Activated CD8-positive, alpha-beta T cell treated with anti-CD3 and anti-CD28 coated beads for 36 hours (primary cell): ENCODE measurements at regions not wholly inside any gene's neighbourhood (a gene's known extent, or its start where the extent isn't known, plus 50 kb on each side); places are given as distances from the start of the nearest gene placed in this dataset.
"Not testable (repeated sequence)": the region's sequence is repeated elsewhere in the genome, so short reads cannot be mapped to it uniquely, and the experiment has no call there.

Experiments
- ATAC-seq: fragments of 200-7000 bp; cut with Tn5 transposase; one replicate; pipeline ENCODE4 v1.10.0; 2021; ENCODE audit warnings: mild to moderate bottlenecking, moderate library complexity
- CTCF ChIA-PET: fragments of 350-600 bp; sonication (Branson Sonifier 250); formaldehyde crosslinking; loops from one replicate; lab custom pipeline; 2021; ENCODE audit warnings: antibody characterized with exemption; lab: Charles Lee
- POLR2A ChIA-PET: fragments of 350-600 bp; sonication (Branson Sonifier 250); formaldehyde crosslinking; loops from one replicate; lab custom pipeline; 2021; ENCODE audit warnings: antibody characterized with exemption; lab: Charles Lee
- DNase-seq: peaks from one replicate; pipeline ENCODE4 v3.0.0-alpha.2; 2020
- H3K27ac Mint-ChIP-seq: one replicate; pipeline ENCODE4 v1.8.0; 2021; ENCODE audit warnings: mild to moderate bottlenecking, mixed read lengths
- H3K27me3 Mint-ChIP-seq: one replicate; pipeline ENCODE4 v1.8.0; 2021; ENCODE audit warnings: mixed read lengths
- H3K36me3 Mint-ChIP-seq: one replicate; pipeline ENCODE4 v1.8.0; 2021; ENCODE audit warnings: low read depth, mixed read lengths
- H3K4me1 Mint-ChIP-seq: one replicate; pipeline ENCODE4 v1.8.0; 2021; ENCODE audit warnings: low read depth, mixed read lengths
- H3K4me3 Mint-ChIP-seq: one replicate; pipeline ENCODE4 v1.8.0; 2021; ENCODE audit warnings: mild to moderate bottlenecking, moderate library complexity, mixed read lengths
- H3K9me3 Mint-ChIP-seq: one replicate; pipeline ENCODE4 v1.8.0; 2021; ENCODE audit warnings: mixed read lengths
- CTCF ChIP-seq: fragments of 200-600 bp; IDR thresholded peaks from one replicate; pipeline ENCODE4 v1.8.0; 2022; ENCODE audit warnings: antibody characterized with exemption, mild to moderate bottlenecking
- intact Hi-C: fragments of 100-400 bp; cut with micrococcal nuclease; formaldehyde crosslinking; loops from one replicate; pipeline ENCODE4 v1.10.0; 2022

GRCh38 chr20:46785958-46786357 is 76.5 kb downstream of the SLC2A10 start:
- H3K27ac Mint-ChIP-seq: no peak overlapping the region
- H3K4me3 Mint-ChIP-seq: no peak overlapping the region
- peaks cover 10% of the 10 kb centered on the region for H3K27me3 Mint-ChIP-seq
- TF ChIP-seq CTCF: no peak
- H3K36me3 Mint-ChIP-seq: no peaks in the 10 kb centered on the region
- CTCF ChIA-PET: no interaction called here
- intact Hi-C loops: no loop called here
- H3K9me3 Mint-ChIP-seq: no peaks in the 10 kb centered on the region
- H3K4me1 Mint-ChIP-seq: no peaks in the 10 kb centered on the region
- DNase-seq (no peak), ATAC-seq (no peak)
- POLR2A ChIA-PET: no interaction called here

- H3K27me3 Mint-ChIP-seq: peaks cover 10% of the 10 kb centered on the region
- H3K9me3 Mint-ChIP-seq: no peaks in the 10 kb centered on the region
- H3K4me3 Mint-ChIP-seq: no peak overlapping the region
- intact Hi-C loops: no loop called here
- ATAC-seq (no peak), DNase-seq (no peak)
- CTCF ChIA-PET: no interaction called here
- H3K27ac Mint-ChIP-seq: no peak overlapping the region
- no peak for TF ChIP-seq CTCF
- H3K36me3 Mint-ChIP-seq: no peaks in the 10 kb centered on the region
- H3K4me1 Mint-ChIP-seq: no peaks in the 10 kb centered on the region
- POLR2A ChIA-PET: no interaction called here
Measured at GRCh38 chr20:46786566-46786965, 77.1 kb downstream of the SLC2A10 start.

- POLR2A ChIA-PET: no interaction called here
Measured at GRCh38 chr20:46787991-46788762, 78.7 kb downstream of the SLC2A10 start.

GRCh38 chr20:46788763-46789091 is 79.3 kb downstream of the SLC2A10 start:
- DNase-seq, H3K9me3 Mint-ChIP-seq, ATAC-seq, H3K36me3 Mint-ChIP-seq, H3K4me1 Mint-ChIP-seq, POLR2A ChIA-PET, H3K4me3 Mint-ChIP-seq, CTCF ChIA-PET, H3K27ac Mint-ChIP-seq, intact Hi-C loops: not testable (repeated sequence)
- peaks cover 11% of the 10 kb centered on the region for H3K27me3 Mint-ChIP-seq

More at GRCh38 chr20:46787991-46788762, 78.7 kb downstream of the SLC2A10 start:
- intact Hi-C loops: no loop called here
- TF ChIP-seq CTCF: no peak
- DNase-seq (no peak), ATAC-seq (no peak)
- Mint-ChIP-seq H3K27me3 (peaks cover 10% of the 10 kb centered on the region), H3K27ac (no peak overlapping the region), H3K4me1 (no peaks in the 10 kb centered on the region), H3K36me3 (no peaks in the 10 kb centered on the region), H3K4me3 (no peak overlapping the region), H3K9me3 (no peaks in the 10 kb centered on the region)
- CTCF ChIA-PET: interaction anchor here (0.7 kb wide), 1 partner anchor 446 kb away, joined by 3 read pairs; no protein-coding TSS in a partner anchor

- H3K27me3 Mint-ChIP-seq: peaks cover 13% of the 10 kb centered on the region
- TF ChIP-seq CTCF: no peak
- no peak for DNase-seq
- intact Hi-C loops: no loop called here
- CTCF ChIA-PET: no interaction called here
- no peaks in the 10 kb centered on the region for H3K4me1 Mint-ChIP-seq
- no peak overlapping the region for H3K27ac Mint-ChIP-seq
- no peak for ATAC-seq
- no peak overlapping the region for H3K4me3 Mint-ChIP-seq
- POLR2A ChIA-PET: no interaction called here
- no peaks in the 10 kb centered on the region for H3K36me3 Mint-ChIP-seq
- H3K9me3 Mint-ChIP-seq: no peaks in the 10 kb centered on the region
Measured at GRCh38 chr20:46789339-46790028, 80.0 kb downstream of the SLC2A10 start.
